HG02885 (cell line): ENCODE measurements at regions not wholly inside any gene's neighbourhood (a gene's known extent, or its start where the extent isn't known, plus 50 kb on each side); places are given as distances from the start of the nearest gene placed in this dataset.

ENCODE experiments used
- ATAC-seq: cut with Tn5 transposase; IDR thresholded peaks from one replicate; pipeline ENCODE4 v1.9.1; 2021; ENCODE audit warnings: mild to moderate bottlenecking; ENCODE audit not compliant: unreplicated experiment, poor library complexity

DNA sequence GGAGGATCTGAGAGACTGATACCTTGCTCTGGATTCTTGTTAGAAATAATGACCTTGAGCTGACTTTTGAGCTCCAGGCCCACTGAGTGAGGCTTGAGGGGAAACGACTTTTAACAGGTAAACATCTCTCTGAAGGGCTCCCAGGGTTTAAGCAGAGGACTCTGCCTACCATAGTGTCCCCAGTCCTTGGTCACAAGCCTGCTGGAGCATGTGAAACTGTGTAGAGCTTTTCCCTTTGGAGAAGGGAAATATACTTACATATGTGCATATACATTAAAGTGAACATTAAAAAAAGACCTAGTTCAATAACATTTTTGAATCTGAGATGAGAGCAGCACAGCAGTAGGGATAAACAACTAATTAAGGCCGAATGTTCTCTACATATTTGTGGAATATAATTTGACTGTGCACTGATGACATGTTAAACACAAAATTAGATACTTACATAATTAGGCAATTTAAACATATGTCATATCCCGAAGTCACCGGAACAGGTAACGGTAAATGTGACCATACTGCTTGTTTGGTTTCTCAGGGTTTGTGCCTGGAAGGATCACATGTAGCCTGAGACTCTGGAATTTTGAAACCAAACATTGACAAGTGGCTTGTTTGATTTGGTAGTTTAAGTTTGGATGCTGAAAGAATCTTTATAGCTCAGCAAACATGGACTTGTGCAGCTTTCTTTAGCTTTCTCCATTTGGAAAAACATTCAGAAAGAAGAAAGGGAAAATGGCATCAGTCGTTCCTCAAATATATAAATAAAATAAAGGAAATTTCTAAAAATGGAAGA is 266.1 kb upstream of the C2CD4B start:
- no peak for ATAC-seq

DNA sequence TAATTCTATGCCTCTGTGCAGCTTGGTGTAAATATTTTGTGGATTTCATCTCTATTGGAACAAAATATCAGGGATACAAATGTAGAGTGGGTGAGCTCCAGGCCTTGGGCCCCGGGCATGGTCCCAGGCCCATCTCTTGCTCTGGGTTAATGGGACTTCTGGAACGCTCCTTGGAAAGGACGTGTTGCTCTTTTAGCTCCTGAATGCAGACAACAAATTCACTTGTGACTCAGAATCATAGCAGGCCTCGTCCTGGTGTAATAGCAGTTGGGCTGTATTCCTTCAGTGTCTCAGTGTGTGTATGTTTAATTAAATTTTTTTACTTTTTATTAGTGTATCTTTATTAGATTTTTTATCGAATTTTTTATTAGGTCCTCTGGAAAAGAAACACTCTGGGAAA is 266.7 kb upstream of the C2CD4B start:
- ATAC-seq, result no peak

GRCh38 chr15:62432702-62433398 is 267.8 kb upstream of the C2CD4B start:
- ATAC-seq, result no peak

- no peak for ATAC-seq
Measured at GRCh38 chr15:62436235-62436634, 271.1 kb upstream of the C2CD4B start.

DNA sequence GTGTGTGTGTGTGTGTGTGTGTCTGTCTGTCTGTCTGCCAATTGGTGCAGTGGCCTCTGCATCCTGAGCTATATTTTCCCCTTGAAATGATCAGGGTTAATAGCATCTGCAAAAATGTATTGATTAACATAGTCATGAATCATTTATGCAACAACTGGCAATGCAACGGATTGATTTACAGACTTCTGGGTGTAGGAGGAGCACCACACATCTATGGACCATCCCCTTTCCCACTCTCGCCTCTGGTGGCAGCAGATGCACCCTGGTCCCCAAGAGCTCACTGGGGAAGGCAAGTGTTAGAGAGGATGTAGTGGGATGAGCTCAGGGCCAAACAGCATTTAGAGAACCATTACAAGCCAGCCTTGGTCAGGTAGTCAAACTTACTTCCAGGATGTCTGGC is 272.7 kb upstream of the C2CD4B start:
- no peak for ATAC-seq

- no peak for ATAC-seq
Measured at GRCh38 chr15:62439543-62440016, 274.5 kb upstream of the C2CD4B start.

DNA sequence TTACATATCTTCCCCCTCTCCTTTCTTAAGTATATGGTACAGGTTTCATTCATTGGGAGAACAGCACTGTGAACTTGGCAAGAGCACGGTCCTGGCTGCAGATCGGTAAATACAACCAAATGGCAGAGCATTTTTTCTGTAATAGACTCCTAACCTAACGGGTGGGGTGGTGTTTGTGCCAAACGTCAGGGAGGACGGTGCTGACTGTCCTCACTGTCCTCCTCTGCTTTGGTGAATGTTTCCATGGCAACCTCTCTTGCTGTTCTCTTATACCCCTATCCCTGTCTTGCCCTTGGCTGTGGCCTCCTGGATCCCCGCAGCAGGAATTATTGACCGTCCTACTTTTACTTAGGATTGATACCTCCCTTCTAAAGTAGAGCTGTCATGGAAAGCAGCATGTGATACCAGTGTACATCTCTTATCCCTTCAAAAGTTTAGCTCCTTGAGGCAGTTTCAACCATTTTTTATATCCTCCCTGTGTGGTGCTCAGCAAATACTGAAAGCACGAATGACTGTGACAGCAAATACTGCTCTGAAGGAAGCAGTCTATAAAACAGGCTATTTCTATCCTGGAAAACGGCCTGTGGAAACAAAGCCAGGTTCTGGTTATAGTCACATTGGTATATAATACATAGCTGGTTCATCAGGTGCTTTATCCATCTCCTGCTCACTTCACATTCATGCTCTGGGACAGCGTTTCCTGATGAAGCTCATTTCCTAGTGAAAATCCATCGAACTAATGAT is 275.4 kb upstream of the C2CD4B start:
- no peak for ATAC-seq

- no peak for ATAC-seq
Measured at GRCh38 chr15:62444104-62445022, 279.3 kb upstream of the C2CD4B start.

DNA sequence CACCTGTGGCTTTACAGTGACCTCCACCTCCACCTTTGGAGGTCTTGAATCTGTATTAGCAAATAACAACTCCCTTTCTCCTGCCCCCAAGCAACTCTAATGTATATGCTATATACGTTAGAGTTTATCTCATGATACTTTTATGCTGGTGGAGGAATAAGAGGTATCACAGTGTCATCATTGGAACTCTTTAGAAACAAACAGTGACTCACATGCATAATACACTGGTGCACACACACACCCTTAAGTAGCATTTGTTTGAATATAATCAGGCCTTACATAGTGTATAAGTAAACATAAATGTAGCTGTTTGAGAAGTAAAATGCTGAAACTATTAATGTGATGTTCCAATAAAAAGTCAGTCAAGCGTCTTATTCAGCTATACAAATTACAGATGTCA is 280.2 kb upstream of the C2CD4B start:
- ATAC-seq, result no peak

GRCh38 chr15:62446984-62447383 is 281.9 kb upstream of the C2CD4B start:
- no peak for ATAC-seq

DNA sequence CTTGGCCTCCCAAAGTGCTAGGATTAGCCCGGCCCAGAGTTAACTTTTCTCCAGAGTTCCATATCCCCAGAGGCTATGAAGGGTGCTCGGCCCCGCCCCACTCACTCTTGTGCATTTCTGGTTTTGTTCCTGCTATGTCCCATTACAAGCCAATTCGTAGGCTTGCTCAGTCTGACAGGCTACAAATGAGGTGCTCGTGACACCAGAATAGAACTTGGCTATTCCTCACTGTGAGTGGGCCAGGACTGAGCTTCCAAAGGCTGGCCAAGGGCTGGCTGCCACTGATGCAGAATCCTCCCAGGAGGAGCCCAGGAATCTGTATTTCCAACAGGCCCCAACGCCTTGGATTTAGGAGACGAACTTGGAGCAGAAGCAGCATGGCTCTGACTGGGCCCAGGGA is 282.7 kb upstream of the C2CD4B start:
- no peak for ATAC-seq

GRCh38 chr15:62449638-62450037 is 284.6 kb upstream of the C2CD4B start:
- ATAC-seq, result no peak

- ATAC-seq, result no peak
Measured at GRCh38 chr15:62450061-62450460, 285.0 kb upstream of the C2CD4B start.

DNA sequence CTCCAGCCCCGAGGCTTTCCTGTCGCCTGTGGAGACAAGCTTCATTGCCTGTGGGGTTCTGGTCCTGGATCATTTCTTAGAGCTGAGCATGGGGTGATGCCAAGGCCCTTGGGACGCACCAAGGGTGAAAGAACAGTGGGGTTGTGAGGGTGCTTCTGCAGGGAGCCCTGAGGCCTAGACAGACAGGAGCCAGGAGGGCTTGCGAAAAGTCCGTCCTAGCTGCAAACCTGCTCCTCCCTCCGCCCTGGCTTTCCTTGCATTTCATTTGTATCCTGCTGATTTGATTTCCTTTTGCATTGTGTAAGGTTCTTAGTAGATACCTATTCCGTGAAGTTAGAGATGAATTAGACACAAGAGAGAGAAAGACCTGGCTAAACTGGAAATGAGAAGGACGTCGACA is 286.9 kb upstream of the C2CD4B start:
- ATAC-seq, result no peak

- no peak for ATAC-seq
Measured at GRCh38 chr15:62452667-62453066, 287.6 kb upstream of the C2CD4B start.

- no peak for ATAC-seq
Measured at GRCh38 chr15:62453375-62453774, 288.3 kb upstream of the C2CD4B start.

DNA sequence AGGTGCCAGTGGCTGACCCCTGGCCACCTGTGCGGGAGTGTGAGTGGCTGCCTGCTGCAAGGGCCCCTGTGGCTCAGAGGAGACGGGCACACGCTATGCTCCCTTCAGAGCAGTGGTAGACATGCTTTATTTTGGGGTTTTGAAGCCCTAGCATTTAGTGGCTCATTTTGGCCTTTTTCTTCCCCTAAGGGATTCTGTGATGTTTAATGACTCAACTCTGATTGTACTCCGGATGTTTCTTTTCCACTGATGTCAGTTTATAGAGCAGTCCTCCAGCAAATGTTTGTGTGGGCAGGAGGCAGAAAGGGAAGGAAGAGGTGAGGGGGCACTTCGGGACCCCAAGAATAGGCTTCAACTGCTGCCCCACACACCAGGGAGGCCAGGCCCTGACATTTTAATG is 288.9 kb upstream of the C2CD4B start:
- no peak for ATAC-seq

GRCh38 chr15:62454567-62455172 is 289.6 kb upstream of the C2CD4B start:
- ATAC-seq, result no peak

DNA sequence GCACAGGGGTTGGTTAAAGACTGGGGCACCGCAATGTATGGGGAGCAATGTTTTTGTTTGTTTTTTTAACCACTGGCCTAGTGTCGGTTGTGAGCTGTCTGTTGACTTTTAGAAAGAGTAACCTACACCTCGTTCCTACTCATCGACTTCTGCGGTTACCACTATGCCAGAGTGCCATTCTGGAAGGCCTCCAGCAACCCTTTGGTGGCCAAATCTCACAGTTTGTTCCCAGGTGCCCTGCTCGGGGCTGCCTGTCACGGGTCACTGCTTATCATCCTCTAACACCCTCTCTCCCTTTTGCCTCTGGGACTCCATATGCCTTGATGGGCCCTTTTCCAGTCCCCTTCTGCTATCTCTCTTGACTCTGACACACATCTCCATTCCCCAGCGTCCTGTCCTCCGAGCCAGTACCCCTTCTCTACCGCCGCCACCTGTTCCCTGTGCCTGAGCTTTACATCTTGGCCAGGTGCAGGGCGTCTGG is 290.4 kb upstream of the C2CD4B start:
- ATAC-seq, result no peak
